ENCODE measurements at regions not wholly inside any gene's neighbourhood (a gene's known extent, or its start where the extent isn't known, plus 50 kb on each side); places are given as distances from the start of the nearest gene placed in this dataset.

GRCh38 chr18:25886283-25886682 is 204.1 kb downstream of the SS18 start:
- no peaks in the 10 kb centered on the region for H4K20me1 ChIP-seq (ENCODE audit: insufficient read depth, low read length)
- ATAC-seq (ENCODE audit: low read depth) (no peak), DNase-seq (no peak)
- no peak overlapping the region for H4K5ac ChIP-seq (ENCODE audit: low read depth, low read length)
- H3K23ac ChIP-seq (ENCODE audit: low read depth, low read length), result no peak overlapping the region
- intact Hi-C loops (cut with micrococcal nuclease), result no loop called here
- H2AK9ac ChIP-seq (replicated peaks; ENCODE audit: low read depth, low read length, poor library complexity), result no peak overlapping the region
- no peak overlapping the region for H3K14ac ChIP-seq (replicated peaks; ENCODE audit: low read depth, low read length)
- H3K4ac ChIP-seq (ENCODE audit: low read depth, low read length), result no peak overlapping the region
- H3K4me3 ChIP-seq (ENCODE audit: insufficient read depth, low read depth, low read length), result no peak overlapping the region
- ChIA-PET POLR2A (ENCODE audit: unreplicated experiment) (no interaction called here), CTCF (no interaction called here)
- no peak overlapping the region for H2BK5ac ChIP-seq (ENCODE audit: low read depth, low read length, poor library complexity, severe bottlenecking)
- no peak overlapping the region for H4K8ac ChIP-seq (ENCODE audit: low read depth in 2 of 2, low read length in 2 of 2)
- H3K4me1 ChIP-seq (ENCODE audit: control insufficient read depth, insufficient read depth, low read length), result no peaks in the 10 kb centered on the region
- H3K56ac ChIP-seq (ENCODE audit: extremely low read depth, insufficient read depth, low read length), result no peak overlapping the region
- dilution Hi-C loops (cut with HindIII; ENCODE audit: low sequenced_read_pairs, unreplicated experiment), result no loop called here
- no peak overlapping the region for H2AK5ac ChIP-seq (ENCODE audit: low read depth, low read length)
- no peaks in the 10 kb centered on the region for H3K9me3 ChIP-seq (ENCODE audit: control insufficient read depth, insufficient read depth, low read length)
- no peak overlapping the region for H2BK120ac ChIP-seq (ENCODE audit: low read depth, low read length)
- H3K27me3 ChIP-seq (ENCODE audit: control insufficient read depth, insufficient read depth, low read length), result peaks cover 2% of the 10 kb centered on the region
- H3K36me3 ChIP-seq (ENCODE audit: control insufficient read depth, insufficient read depth, low read length), result no peaks in the 10 kb centered on the region
- no peaks in the 10 kb centered on the region for H3K79me1 ChIP-seq (ENCODE audit: low read depth in 1 of 2, low read length in 2 of 2)
- no TSS peak for BruUV-seq (replicated peaks)
- no peak overlapping the region for H2AFZ ChIP-seq (replicated peaks; ENCODE audit: low read length, poor library complexity)
- in situ Hi-C loops (cut with MboI; ENCODE audit: low sequenced_read_pairs), result no loop called here
- no peak overlapping the region for H2BK20ac ChIP-seq (ENCODE audit: low read depth, low read length)
- no peak overlapping the region for H3K27ac ChIP-seq (ENCODE audit: insufficient read depth, low read length)
- H3K9ac ChIP-seq (ENCODE audit: low read depth, low read length), result no peak overlapping the region
- no peak overlapping the region for H4K91ac ChIP-seq (ENCODE audit: insufficient read depth, low read depth, low read length)
- no peak for TF ChIP-seq RCOR1 (IDR thresholded peaks at IDR 0.05; ENCODE audit: insufficient replicate concordance, low read length)
- TF ChIP-seq BHLHE40 (IDR thresholded peaks at IDR 0.05; ENCODE audit: low read depth, low read length), result no peak
- TF ChIP-seq USF2 (IDR thresholded peaks at IDR 0.05; ENCODE audit: low read depth, low read length), result no peak
- H2BK15ac ChIP-seq (ENCODE audit: low read depth, low read length), result no peak overlapping the region
- H3K9me1 ChIP-seq (ENCODE audit: insufficient read depth, low read length), result no peaks in the 10 kb centered on the region
- no peak overlapping the region for H3K4me2 ChIP-seq (ENCODE audit: low read depth, low read length)
- H3K18ac ChIP-seq (ENCODE audit: low read depth, low read length), result no peak overlapping the region

Measured in IMR-90 (cell line).